ENCODE measurements at regions not wholly inside any gene's neighbourhood (a gene's known extent, or its start where the extent isn't known, plus 50 kb on each side); places are given as distances from the start of the nearest gene placed in this dataset.

- TF ChIP-seq POLR2AphosphoS5 (IDR thresholded peaks at IDR 0.05; ENCODE audit: low read depth, low read length) (no peak), SIN3A (IDR thresholded peaks at IDR 0.05; ENCODE audit: borderline replicate concordance, insufficient read depth, low read length) (no peak), FOXP2 (optimal IDR thresholded peaks at IDR 0.05; ENCODE audit: borderline replicate concordance, extremely low read depth, extremely low read length, insufficient read depth) (no peak), REST (IDR thresholded peaks at IDR 0.05; ENCODE audit: insufficient read depth in 1 of 2, low read depth in 2 of 2, low read length in 2 of 2) (no peak), TAF1 (IDR thresholded peaks at IDR 0.05; ENCODE audit: borderline replicate concordance, insufficient read depth, low read length) (no peak)
Observed at GRCh38 chr1:217244971-217245370, 385.9 kb downstream of the GPATCH2 start.

GRCh38 chr1:217240656-217241055 lies 390.2 kb downstream of the GPATCH2 start:
- TF ChIP-seq SIN3A (IDR thresholded peaks at IDR 0.05; ENCODE audit: borderline replicate concordance, insufficient read depth, low read length) (no peak), TAF1 (IDR thresholded peaks at IDR 0.05; ENCODE audit: borderline replicate concordance, insufficient read depth, low read length) (no peak), REST (IDR thresholded peaks at IDR 0.05; ENCODE audit: insufficient read depth in 1 of 2, low read depth in 2 of 2, low read length in 2 of 2) (no peak), POLR2AphosphoS5 (IDR thresholded peaks at IDR 0.05; ENCODE audit: low read depth, low read length) (no peak), FOXP2 (optimal IDR thresholded peaks at IDR 0.05; ENCODE audit: borderline replicate concordance, extremely low read depth, extremely low read length, insufficient read depth) (no peak)

GRCh38 chr1:217238945-217239344 lies 391.9 kb downstream of the GPATCH2 start:
- TF ChIP-seq FOXP2 (optimal IDR thresholded peaks at IDR 0.05; ENCODE audit: borderline replicate concordance, extremely low read depth, extremely low read length, insufficient read depth) (no peak), SIN3A (IDR thresholded peaks at IDR 0.05; ENCODE audit: borderline replicate concordance, insufficient read depth, low read length) (no peak), POLR2AphosphoS5 (IDR thresholded peaks at IDR 0.05; ENCODE audit: low read depth, low read length) (no peak), TAF1 (IDR thresholded peaks at IDR 0.05; ENCODE audit: borderline replicate concordance, insufficient read depth, low read length) (no peak), REST (IDR thresholded peaks at IDR 0.05; ENCODE audit: insufficient read depth in 1 of 2, low read depth in 2 of 2, low read length in 2 of 2) (no peak)

GRCh38 chr1:217230412-217230811 lies 400.5 kb downstream of the GPATCH2 start:
- no peak for TF ChIP-seq REST (IDR thresholded peaks at IDR 0.05; ENCODE audit: insufficient read depth in 1 of 2, low read depth in 2 of 2, low read length in 2 of 2)
- no peak for TF ChIP-seq FOXP2 (optimal IDR thresholded peaks at IDR 0.05; ENCODE audit: borderline replicate concordance, extremely low read depth, extremely low read length, insufficient read depth)
- no peak for TF ChIP-seq POLR2AphosphoS5 (IDR thresholded peaks at IDR 0.05; ENCODE audit: low read depth, low read length)
- TF ChIP-seq SIN3A (IDR thresholded peaks at IDR 0.05; ENCODE audit: borderline replicate concordance, insufficient read depth, low read length) = no peak
- TF ChIP-seq TAF1 (IDR thresholded peaks at IDR 0.05; ENCODE audit: borderline replicate concordance, insufficient read depth, low read length) = no peak

GRCh38 chr1:217228689-217229088 lies 402.2 kb downstream of the GPATCH2 start:
- TF ChIP-seq TAF1 (IDR thresholded peaks at IDR 0.05; ENCODE audit: borderline replicate concordance, insufficient read depth, low read length) = no peak
- no peak for TF ChIP-seq POLR2AphosphoS5 (IDR thresholded peaks at IDR 0.05; ENCODE audit: low read depth, low read length)
- TF ChIP-seq SIN3A (IDR thresholded peaks at IDR 0.05; ENCODE audit: borderline replicate concordance, insufficient read depth, low read length) = no peak
- TF ChIP-seq FOXP2 (optimal IDR thresholded peaks at IDR 0.05; ENCODE audit: borderline replicate concordance, extremely low read depth, extremely low read length, insufficient read depth) = no peak
- no peak for TF ChIP-seq REST (IDR thresholded peaks at IDR 0.05; ENCODE audit: insufficient read depth in 1 of 2, low read depth in 2 of 2, low read length in 2 of 2)

Data from PFSK-1 (cell line).